ENCODE measurements at regions not wholly inside any gene's neighbourhood (a gene's known extent, or its start where the extent isn't known, plus 50 kb on each side); places are given as distances from the start of the nearest gene placed in this dataset.

- no peak for TF ChIP-seq CTCF (IDR thresholded peaks at IDR 0.05; ENCODE audit: low read depth, low read length)
- no peak for DNase-seq (ENCODE audit: extremely low read depth, low read depth)
These were observed 127.1 kb upstream of the SMAD3 start for GRCh38 chr15:66938114-66938830.

GRCh38 chr15:66939016-66939415 is 126.4 kb upstream of the SMAD3 start:
- no peak for DNase-seq (ENCODE audit: extremely low read depth, low read depth)
- TF ChIP-seq CTCF (IDR thresholded peaks at IDR 0.05; ENCODE audit: low read depth, low read length): no peak

GRCh38 chr15:66939451-66940023 is 125.9 kb upstream of the SMAD3 start:
- TF ChIP-seq CTCF (IDR thresholded peaks at IDR 0.05; ENCODE audit: low read depth, low read length): no peak
- no peak for DNase-seq (ENCODE audit: extremely low read depth, low read depth)

- no peak for DNase-seq (ENCODE audit: extremely low read depth, low read depth)
- no peak for TF ChIP-seq CTCF (IDR thresholded peaks at IDR 0.05; ENCODE audit: low read depth, low read length)
These were observed 125.0 kb upstream of the SMAD3 start for GRCh38 chr15:66940368-66940767.

GRCh38 chr15:66941108-66941711 is 124.2 kb upstream of the SMAD3 start:
- TF ChIP-seq CTCF (IDR thresholded peaks at IDR 0.05; ENCODE audit: low read depth, low read length): no peak

GRCh38 chr15:66941791-66942190 is 123.6 kb upstream of the SMAD3 start:
- no peak for DNase-seq (ENCODE audit: extremely low read depth, low read depth)
- TF ChIP-seq CTCF (IDR thresholded peaks at IDR 0.05; ENCODE audit: low read depth, low read length): no peak

More at GRCh38 chr15:66941108-66941711, 124.2 kb upstream of the SMAD3 start:
- DNase-seq (ENCODE audit: extremely low read depth, low read depth): no peak

Data from AG09319 (cell line).